WTC11 (cell line): ENCODE measurements at regions not wholly inside any gene's neighbourhood (a gene's known extent, or its start where the extent isn't known, plus 50 kb on each side); places are given as distances from the start of the nearest gene placed in this dataset.

Source experiments
- ATAC-seq: fragments of 200-7000 bp; cut with Tn5 transposase; 2 replicates; pipeline ENCODE4 v1.10.0; 2021; ENCODE audit warnings: mild to moderate bottlenecking, moderate library complexity
- CTCF ChIA-PET: fragments of 300-600 bp; sonication (Branson Sonifier 250); formaldehyde crosslinking; loops from one replicate; lab custom pipeline; 2021; ENCODE audit warnings: antibody characterized with exemption; lab: Charles Lee
- POLR2A ChIA-PET: fragments of 350-600 bp; sonication (Branson Sonifier 250); formaldehyde crosslinking; loops from one replicate; lab custom pipeline; 2021; ENCODE audit warnings: antibody characterized with exemption; lab: Charles Lee
- DNase-seq: peaks from one replicate; pipeline ENCODE4 v3.0.0; 2021; ENCODE audit warnings: low spot score
- H3K27ac Mint-ChIP-seq: 2 replicates; pipeline ENCODE4 v1.8.0; 2021; ENCODE audit warnings: mixed read lengths
- H3K27me3 Mint-ChIP-seq: 2 replicates; pipeline ENCODE4 v1.8.0; 2021; ENCODE audit warnings: low read depth, mild to moderate bottlenecking, moderate library complexity, mixed read lengths
- H3K36me3 Mint-ChIP-seq: 2 replicates; pipeline ENCODE4 v1.8.0; 2021; ENCODE audit warnings: mixed read lengths
- H3K4me1 Mint-ChIP-seq: 2 replicates; pipeline ENCODE4 v1.8.0; 2022; ENCODE audit warnings: mixed read lengths
- H3K4me3 Mint-ChIP-seq: 2 replicates; pipeline ENCODE4 v1.8.0; 2021; ENCODE audit warnings: mild to moderate bottlenecking, moderate library complexity, mixed read lengths
- H3K9me3 Mint-ChIP-seq: 2 replicates; pipeline ENCODE4 v1.8.0; 2021; ENCODE audit warnings: mixed read lengths
- ARID4B ChIP-seq: sonication (generic); formaldehyde crosslinking; IDR thresholded peaks from 2 replicates; pipeline ENCODE4 v1.8.0; 2023; ENCODE audit warnings: missing genetic modification reagents, mild to moderate bottlenecking, borderline replicate concordance
- ATF1 ChIP-seq: sonication (generic); formaldehyde crosslinking; IDR thresholded peaks from 2 replicates; pipeline ENCODE4 v1.8.1; 2023; ENCODE audit warnings: mild to moderate bottlenecking, moderate library complexity, missing genetic modification reagents
- CREM ChIP-seq: sonication (generic); formaldehyde crosslinking; IDR thresholded peaks from 2 replicates; pipeline ENCODE4 v1.8.1; 2022; ENCODE audit warnings: mild to moderate bottlenecking, missing genetic modification reagents, moderate library complexity
- E2F5 ChIP-seq: sonication (generic); formaldehyde crosslinking; IDR thresholded peaks from 2 replicates; pipeline ENCODE4 v1.8.1; 2022; ENCODE audit warnings: mild to moderate bottlenecking, moderate library complexity, missing genetic modification reagents
- EMX1 ChIP-seq: fragments of 250-450 bp; sonication (Bioruptor Pico); IDR thresholded peaks from 2 replicates; pipeline ENCODE4 v1.8.0; 2021; ENCODE audit warnings: mild to moderate bottlenecking
- GTF2I ChIP-seq: fragments of 250-450 bp; sonication (Bioruptor Pico); conservative IDR thresholded peaks from 2 replicates; pipeline ENCODE4 v1.4.0; 2021; ENCODE audit warnings: mild to moderate bottlenecking
- HMGA2 ChIP-seq: fragments of 250-450 bp; sonication (Bioruptor Pico); IDR thresholded peaks from 2 replicates; pipeline ENCODE4 v1.4.0; 2021; ENCODE audit warnings: mild to moderate bottlenecking, moderate library complexity
- HMGXB4 ChIP-seq: sonication (generic); formaldehyde crosslinking; IDR thresholded peaks from 2 replicates; pipeline ENCODE4 v1.8.1; 2023; ENCODE audit warnings: mild to moderate bottlenecking, moderate library complexity, missing genetic modification reagents
- NR1H2 ChIP-seq: sonication (generic); formaldehyde crosslinking; IDR thresholded peaks from 2 replicates; pipeline ENCODE4 v1.9.0; 2021; ENCODE audit warnings: mild to moderate bottlenecking, moderate library complexity, missing genetic modification reagents
- NR2C2 ChIP-seq: sonication (generic); formaldehyde crosslinking; IDR thresholded peaks from 2 replicates; pipeline ENCODE4 v1.8.0; 2022; ENCODE audit warnings: mild to moderate bottlenecking, missing genetic modification reagents
- TP53 ChIP-seq: sonication (generic); formaldehyde crosslinking; IDR thresholded peaks from 2 replicates; pipeline ENCODE4 v1.8.1; 2023; ENCODE audit warnings: mild to moderate bottlenecking, missing genetic modification reagents
- ZNF121 ChIP-seq: sonication (generic); formaldehyde crosslinking; IDR thresholded peaks from 2 replicates; pipeline ENCODE4 v1.8.0; 2023; ENCODE audit warnings: missing genetic modification reagents
- ZNF532 ChIP-seq: fragments of 250-450 bp; sonication (Bioruptor Pico); IDR thresholded peaks from 2 replicates; pipeline ENCODE4 v1.9.0; 2021; ENCODE audit warnings: mild to moderate bottlenecking, borderline replicate concordance
- TF ChIP-seq, protein P1 (sequence below): fragments of 250-450 bp; sonication (Bioruptor Pico); IDR thresholded peaks from 2 replicates; pipeline ENCODE4 v1.8.0; 2021; ENCODE audit warnings: mild to moderate bottlenecking
- TF ChIP-seq, protein P2 (sequence below): sonication (generic); formaldehyde crosslinking; IDR thresholded peaks from 2 replicates; pipeline ENCODE4 v1.8.1; 2022; ENCODE audit warnings: low read depth, mild to moderate bottlenecking, moderate library complexity, missing genetic modification reagents, borderline replicate concordance

DNA sequence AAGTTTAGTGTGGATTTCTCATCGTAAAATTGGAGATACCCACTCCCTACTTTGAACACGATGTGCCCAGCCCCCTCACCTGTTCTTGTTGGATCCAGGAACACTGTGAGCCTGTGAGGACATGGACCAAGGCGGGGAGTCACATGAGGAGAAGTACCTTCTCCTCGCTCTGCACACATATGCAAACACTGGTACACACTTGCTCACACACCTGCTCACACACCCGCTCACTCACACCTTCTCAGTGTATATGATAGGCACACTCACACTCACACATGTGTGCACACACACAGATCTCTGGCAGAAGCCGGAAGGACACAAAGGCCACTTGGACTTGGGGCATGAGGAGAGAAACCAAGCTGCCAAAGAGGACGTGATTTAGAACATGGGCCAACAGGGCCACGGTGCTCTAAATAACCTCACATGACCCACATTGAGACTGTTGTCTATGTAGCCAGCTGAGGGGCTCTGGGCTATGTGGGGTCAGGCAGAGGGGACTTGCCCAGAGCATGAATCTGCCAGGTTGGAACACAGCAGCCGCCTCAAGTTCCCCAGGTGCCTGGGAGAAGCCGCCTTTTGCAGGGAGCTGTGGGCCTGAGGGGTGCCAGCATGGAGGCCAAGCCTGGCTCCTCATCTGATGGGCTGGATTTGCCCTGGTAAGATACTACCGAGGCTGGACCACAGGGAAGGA, 283.0 kb upstream of the IRX4 start (continued):
- TF ChIP-seq E2F5 = no peak
- no peak for TF ChIP-seq NR2C2 (CRISPR knock-in tag)
- TF ChIP-seq GTF2I (CRISPR knock-in tag) = no peak
- no peak for TF ChIP-seq ARID4B
- TF ChIP-seq NR1H2 (CRISPR knock-in tag) = no peak
- no peak for TF ChIP-seq HMGXB4 (CRISPR knock-in tag)
- TF ChIP-seq CREM (CRISPR knock-in tag) = no peak
- no peak for TF ChIP-seq TP53 (CRISPR knock-in tag)
- TF ChIP-seq EMX1 (CRISPR knock-in tag) = no peak

DNA sequence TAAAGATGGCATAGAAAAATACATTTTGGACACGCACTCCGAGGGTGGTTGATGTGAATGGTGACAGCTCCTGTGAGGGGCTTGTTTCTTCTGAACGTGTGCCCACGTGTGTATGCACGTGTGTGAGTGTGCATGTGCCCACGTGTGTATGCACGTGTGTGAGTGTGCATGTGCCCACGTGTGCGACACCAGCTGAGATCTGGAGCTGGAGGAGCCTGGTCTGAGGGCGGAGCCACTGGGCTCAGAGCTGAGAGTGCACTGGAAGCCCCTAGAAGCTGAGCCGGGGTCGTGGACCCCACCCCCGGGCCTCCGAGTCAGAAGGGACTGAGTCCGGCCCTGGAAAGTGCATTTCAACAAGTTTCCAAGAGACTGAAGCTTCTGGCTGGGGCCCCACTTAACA, 282.5 kb upstream of the IRX4 start:
- ATAC-seq (no peak), DNase-seq (no peak)
- POLR2A ChIA-PET = no interaction called here
- H3K36me3 Mint-ChIP-seq = no peaks in the 10 kb centered on the region
- H3K27me3 Mint-ChIP-seq = no peaks in the 10 kb centered on the region; the same call in 1 of the 2 replicates
- CTCF ChIA-PET = interaction anchor here (0.6 kb wide), 1 partner anchor 553 kb away, joined by 3 read pairs; no protein-coding TSS in a partner anchor
- TF ChIP-seq NR1H2 (CRISPR knock-in tag) (no peak), HMGXB4 (CRISPR knock-in tag) (no peak), TP53 (CRISPR knock-in tag) (no peak), HMGA2 (no peak), ZNF532 (CRISPR knock-in tag) (no peak), ZNF121 (CRISPR knock-in tag) (no peak), ATF1 (CRISPR knock-in tag) (no peak)
- TF ChIP-seq, protein P1, sequence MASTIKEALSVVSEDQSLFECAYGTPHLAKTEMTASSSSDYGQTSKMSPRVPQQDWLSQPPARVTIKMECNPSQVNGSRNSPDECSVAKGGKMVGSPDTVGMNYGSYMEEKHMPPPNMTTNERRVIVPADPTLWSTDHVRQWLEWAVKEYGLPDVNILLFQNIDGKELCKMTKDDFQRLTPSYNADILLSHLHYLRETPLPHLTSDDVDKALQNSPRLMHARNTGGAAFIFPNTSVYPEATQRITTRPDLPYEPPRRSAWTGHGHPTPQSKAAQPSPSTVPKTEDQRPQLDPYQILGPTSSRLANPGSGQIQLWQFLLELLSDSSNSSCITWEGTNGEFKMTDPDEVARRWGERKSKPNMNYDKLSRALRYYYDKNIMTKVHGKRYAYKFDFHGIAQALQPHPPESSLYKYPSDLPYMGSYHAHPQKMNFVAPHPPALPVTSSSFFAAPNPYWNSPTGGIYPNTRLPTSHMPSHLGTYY (CRISPR knock-in tag) = no peak
- TF ChIP-seq, protein P2, sequence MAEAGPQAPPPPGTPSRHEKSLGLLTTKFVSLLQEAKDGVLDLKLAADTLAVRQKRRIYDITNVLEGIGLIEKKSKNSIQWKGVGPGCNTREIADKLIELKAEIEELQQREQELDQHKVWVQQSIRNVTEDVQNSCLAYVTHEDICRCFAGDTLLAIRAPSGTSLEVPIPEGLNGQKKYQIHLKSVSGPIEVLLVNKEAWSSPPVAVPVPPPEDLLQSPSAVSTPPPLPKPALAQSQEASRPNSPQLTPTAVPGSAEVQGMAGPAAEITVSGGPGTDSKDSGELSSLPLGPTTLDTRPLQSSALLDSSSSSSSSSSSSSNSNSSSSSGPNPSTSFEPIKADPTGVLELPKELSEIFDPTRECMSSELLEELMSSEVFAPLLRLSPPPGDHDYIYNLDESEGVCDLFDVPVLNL (CRISPR knock-in tag) = no peak
- no peak overlapping the region; the same call in 1 of the 2 replicates for H3K4me3 Mint-ChIP-seq
- peaks cover 3% of the 10 kb centered on the region; the same call in 1 of the 2 replicates for H3K9me3 Mint-ChIP-seq
- H3K4me1 Mint-ChIP-seq = peaks cover 24% of the 10 kb centered on the region
- H3K27ac Mint-ChIP-seq = no peak overlapping the region
